ENCODE measurements at regions not wholly inside any gene's neighbourhood (a gene's known extent, or its start where the extent isn't known, plus 50 kb on each side); places are given as distances from the start of the nearest gene placed in this dataset.

DNA sequence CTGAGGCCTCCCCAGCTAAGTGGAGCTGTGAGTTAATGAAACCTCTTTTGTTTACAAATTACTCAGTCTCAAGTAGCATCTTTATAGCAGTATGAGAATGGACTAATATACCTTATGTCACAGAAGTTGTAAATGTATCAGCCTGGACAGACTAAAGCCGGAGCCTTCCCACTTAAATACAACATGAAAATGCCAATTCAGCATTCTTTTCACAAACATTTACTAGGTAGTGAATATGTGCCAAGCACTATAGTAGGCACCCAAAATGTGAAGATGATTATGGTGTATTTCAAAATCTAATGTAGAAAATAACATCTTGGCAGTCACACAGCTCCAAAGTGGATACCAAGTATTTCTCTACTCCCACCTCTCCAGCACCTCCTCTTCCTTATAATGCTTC lies 693.0 kb downstream of the KCNJ2 start:
- TF ChIP-seq POLR2A (IDR thresholded peaks at IDR 0.05; ENCODE audit: low read depth, low read length) (no peak), POLR2AphosphoS5 (IDR thresholded peaks at IDR 0.05; ENCODE audit: low read depth, low read length) (no peak), TAF1 (IDR thresholded peaks at IDR 0.05; ENCODE audit: low read depth, low read length) (no peak), SPI1 (IDR thresholded peaks at IDR 0.05; ENCODE audit: low read depth, low read length) (no peak), POU2F2 (IDR thresholded peaks at IDR 0.05; ENCODE audit: low read depth, low read length) (no peak)
